ENCODE measurements at regions not wholly inside any gene's neighbourhood (a gene's known extent, or its start where the extent isn't known, plus 50 kb on each side); places are given as distances from the start of the nearest gene placed in this dataset.

DNA sequence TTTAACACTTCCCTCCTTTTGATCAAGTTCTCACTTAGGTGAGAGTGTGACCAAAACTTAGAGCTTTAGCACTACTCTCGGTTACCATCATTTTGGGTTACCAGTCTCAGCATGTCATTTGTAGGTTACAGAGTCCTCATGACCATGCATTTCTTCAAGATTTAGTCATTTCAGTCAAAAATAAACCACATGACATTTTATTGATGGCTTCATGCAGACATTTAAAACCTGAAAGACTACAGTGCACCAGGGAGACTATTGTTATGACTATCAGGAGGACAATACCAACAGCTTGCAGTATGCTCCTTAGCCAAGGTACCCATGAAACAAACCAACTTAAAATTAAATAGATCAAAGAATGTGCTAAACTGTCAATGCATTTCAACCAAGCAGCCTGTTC is 498.1 kb upstream of the FSTL5 start:
- no peak for FAIRE-seq
- no peak for DNase-seq (ENCODE audit: insufficient read length, low spot score)

DNA sequence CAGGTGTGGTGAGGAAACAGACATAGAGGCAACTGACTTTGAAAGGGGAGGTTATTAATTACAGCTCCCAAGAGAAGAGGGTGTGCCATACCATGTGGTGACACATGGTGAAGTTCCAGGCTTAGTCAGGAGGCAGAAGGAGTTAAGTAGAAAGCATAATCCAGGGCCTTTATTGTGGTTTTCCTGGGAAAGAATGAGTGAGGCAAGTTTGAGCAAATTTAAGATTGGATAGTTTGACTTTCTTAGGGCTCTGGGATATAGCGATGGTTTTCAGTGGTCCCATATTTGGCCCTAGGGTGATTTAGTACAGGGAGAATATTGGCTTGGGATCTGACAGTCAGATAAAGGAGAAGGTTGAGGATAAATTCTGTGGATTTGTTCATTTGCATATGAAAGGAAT is 495.9 kb upstream of the FSTL5 start:
- DNase-seq (ENCODE audit: insufficient read length, low spot score): no peak
- no peak for FAIRE-seq

DNA sequence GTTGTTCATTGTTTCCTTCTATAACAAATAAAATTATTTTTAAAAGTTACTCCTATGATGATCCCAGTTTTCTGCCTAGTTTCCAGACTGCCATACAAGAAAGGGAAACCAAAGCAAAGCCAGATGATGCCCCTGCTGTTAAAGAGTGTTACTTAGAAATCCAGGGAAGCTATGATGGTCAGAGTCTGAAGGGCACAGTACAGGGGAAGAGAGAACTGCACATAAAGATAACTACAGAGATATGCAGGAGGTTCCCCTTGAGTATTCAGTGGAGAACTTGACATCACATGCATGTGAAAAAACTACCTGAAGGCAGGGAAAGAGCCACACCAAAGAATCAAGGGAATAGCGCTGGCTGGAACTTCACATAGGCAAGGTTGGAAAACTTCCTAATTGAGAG is 494.2 kb upstream of the FSTL5 start:
- FAIRE-seq: no peak

DNA sequence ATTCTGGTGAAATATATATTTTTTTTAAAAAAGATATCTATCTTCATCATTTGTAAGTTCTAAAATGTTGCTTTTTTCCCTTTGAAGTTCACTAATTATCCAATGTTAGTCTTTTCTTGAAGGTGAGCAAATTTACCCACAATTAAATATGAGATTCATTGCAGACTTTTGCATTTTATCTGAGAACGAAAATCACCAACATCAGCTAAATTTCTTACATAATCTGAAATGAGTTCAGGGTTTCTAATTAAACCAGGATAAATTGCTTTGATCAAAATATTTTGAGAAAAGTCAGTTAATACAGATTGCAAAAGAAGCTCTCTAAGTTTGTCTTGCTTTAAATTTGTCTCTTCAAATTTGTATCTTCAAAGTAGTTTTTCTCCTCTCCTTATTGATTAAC is 486.4 kb upstream of the FSTL5 start:
- DNase-seq (ENCODE audit: insufficient read length, low spot score) (no peak), FAIRE-seq (no peak)

More for the DNA sequence above, 494.2 kb upstream of the FSTL5 start:
- DNase-seq (ENCODE audit: insufficient read length, low spot score): no peak

DNA sequence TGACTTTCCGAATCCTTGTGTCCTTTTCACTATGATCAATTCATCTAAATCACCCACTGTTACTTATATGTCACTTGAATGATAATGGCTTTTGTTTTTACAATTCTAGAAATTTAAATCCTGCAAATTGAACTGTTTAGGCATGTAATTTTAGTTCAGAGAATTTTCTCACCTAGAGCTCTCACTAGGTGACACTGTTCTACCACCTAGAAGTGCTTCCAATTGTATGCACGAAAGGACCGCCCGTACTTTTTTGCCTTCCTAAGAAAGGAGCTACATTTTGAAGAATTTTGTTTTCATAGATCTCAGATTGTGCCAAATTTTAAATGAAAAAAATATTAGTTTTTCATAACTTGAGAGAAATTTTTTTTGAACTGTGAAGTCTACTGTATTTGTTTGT is 481.6 kb upstream of the FSTL5 start:
- DNase-seq (ENCODE audit: insufficient read length, low spot score) (peak; percentile 5), FAIRE-seq (no peak)

DNA sequence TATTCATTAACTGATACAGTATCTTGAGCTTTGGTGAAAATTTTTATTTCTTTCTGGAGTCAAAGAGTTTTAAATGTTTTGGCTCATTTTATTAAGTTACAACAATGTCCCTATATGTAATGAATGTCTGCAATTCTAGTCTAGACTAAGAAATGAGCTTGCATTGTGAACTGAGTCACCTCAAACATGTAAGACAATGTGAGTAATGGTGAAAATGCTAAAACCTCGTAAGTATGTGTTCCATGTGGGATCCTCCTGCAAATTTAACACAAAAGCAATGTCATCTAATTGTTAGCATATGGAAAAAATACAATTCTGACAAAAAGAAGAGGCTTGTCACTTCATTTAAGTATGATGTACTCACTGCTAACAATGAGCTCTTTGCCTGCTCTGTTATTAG is 480.5 kb upstream of the FSTL5 start:
- FAIRE-seq (no peak), DNase-seq (ENCODE audit: insufficient read length, low spot score) (no peak)

DNA sequence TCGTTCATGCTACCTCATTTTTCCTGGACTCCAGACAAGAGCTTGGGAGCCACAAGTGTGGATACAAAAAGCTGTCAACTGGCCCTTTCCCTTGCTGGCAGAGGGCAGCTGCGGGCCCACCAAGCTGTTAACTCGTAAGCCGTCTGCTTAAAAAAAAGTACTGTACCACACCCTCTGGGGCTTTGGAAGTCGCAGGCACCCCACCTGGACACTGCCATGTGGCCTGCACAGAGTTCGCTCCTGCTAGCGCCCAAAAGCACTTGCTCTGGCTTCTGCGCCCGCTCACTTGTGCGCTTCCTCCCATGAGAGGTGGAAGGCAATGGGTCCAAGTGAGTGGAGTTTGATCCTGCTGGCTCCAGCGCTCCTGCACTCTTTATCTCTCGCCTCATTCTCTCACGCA is 476.4 kb upstream of the FSTL5 start:
- no peak for FAIRE-seq
- DNase-seq (ENCODE audit: insufficient read length, low spot score): no peak

DNA sequence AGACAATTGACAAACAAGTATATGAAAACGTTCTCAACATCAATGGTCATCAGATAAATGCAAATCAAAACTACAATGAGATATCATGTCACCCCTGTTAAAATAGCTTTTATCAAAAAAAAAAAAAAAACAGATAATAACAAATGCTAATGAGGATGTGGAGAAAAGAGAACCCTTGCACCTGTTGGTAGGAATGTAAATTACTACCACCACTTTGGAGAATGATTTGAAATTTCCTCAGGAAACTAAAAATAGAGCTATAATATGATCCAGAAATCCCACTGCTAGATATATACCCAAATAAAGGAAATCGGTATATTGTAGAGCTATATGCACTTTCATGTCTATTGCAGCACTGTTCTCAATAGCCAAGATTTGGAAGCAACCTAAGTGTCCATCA is 470.6 kb upstream of the FSTL5 start:
- FAIRE-seq: no peak

DNA sequence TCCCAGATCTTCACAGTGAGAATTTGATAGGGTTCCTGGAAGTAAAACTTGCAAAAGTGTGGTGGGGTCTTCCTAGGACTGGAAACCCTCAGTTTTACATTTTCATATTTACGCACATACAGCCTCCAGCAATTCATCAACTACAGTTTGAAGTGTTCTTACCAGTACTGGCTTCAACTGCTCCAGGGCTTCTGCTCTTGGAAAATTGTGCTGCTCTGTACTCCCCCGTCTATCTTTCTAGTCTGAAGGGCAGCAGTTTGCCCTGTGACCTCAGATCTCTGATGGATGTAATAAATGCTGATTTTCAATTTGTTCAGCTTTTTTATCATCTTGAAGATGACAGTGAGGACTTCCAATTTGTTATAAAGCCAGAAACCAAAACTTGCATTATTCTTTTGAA is 458.9 kb upstream of the FSTL5 start:
- no peak for DNase-seq (ENCODE audit: insufficient read length, low spot score)
- no peak for FAIRE-seq

More for the DNA sequence above, 470.6 kb upstream of the FSTL5 start:
- DNase-seq (ENCODE audit: insufficient read length, low spot score): no peak

DNA sequence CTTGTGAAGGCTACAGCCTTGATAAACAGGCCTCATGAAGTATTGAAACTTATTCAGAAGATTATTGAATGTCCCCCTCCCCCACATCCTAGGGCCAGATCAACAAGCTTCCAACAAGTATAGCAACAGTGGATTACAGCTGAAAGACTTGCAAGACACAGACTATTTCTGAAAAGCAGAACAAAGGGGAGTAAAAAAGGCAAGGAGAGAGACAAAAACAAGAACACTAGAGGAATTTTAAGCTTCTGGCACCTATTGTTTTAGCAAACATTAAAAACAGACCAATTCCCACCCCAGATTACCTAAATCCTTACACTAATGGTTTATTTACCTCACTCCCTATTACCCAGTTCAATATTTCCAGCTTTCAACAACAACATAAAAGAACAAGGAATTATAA is 446.3 kb upstream of the FSTL5 start:
- no peak for DNase-seq (ENCODE audit: insufficient read length, low spot score)
- no peak for FAIRE-seq

DNA sequence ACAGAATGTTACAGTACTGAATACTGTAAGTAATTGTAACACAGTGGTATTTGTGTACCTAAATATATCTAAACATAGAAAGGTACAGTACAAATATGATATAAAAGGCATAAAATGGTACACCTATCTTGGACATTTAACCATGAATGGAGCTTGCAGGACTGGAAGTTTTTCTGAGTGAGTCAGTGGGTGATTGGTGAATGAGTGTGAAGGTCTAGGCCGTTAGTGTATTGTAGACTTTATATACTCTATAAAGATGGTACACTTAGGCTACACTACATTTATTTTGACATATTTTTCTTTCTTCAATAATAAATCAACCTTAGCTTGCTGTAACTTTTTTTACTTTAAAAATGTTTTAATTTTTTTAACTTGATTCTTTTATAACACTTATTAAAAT is 422.5 kb upstream of the FSTL5 start:
- no peak for FAIRE-seq

DNA sequence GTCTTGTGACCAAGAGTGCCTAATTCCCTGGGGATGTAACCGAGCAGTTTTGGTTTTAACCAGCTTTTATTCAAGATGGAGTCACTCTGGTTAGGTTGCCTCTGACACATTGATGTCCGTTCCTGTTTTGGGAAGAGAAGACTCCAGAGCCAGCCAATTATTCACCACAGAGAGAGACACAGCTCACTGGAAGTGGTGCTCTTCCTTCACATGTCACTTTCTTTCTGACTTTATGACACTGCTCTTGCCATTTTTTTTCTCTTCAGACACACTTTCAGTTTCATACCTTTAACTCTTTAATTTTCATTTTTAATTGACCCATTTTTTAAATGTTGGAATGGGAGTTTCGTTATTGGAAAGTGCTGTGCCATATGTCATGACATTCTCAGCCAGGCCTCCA is 418.4 kb upstream of the FSTL5 start:
- DNase-seq (ENCODE audit: insufficient read length, low spot score) (no peak), FAIRE-seq (no peak)

More for the DNA sequence above, 422.5 kb upstream of the FSTL5 start:
- no peak for DNase-seq (ENCODE audit: insufficient read length, low spot score)

DNA sequence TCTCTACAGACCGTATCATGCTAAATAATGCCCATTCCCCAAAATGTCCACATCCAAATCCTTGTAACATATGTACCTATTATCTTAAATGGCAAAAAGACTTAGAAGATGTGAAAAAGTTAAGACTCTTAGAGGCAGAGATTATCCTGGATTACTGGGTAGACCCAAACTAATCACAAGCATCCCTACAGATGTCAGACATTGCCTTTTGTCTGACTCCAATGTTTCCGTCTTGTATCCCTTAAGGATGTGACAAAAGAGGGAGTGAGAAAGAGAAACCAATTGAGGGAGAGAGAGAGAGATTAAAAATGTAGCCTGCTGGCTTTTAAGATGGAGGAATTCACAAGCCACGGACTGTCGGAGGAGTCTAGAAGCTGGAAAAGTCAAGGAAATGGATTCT is 401.9 kb upstream of the FSTL5 start:
- DNase-seq (ENCODE audit: insufficient read length, low spot score): no peak
- FAIRE-seq: no peak

DNA sequence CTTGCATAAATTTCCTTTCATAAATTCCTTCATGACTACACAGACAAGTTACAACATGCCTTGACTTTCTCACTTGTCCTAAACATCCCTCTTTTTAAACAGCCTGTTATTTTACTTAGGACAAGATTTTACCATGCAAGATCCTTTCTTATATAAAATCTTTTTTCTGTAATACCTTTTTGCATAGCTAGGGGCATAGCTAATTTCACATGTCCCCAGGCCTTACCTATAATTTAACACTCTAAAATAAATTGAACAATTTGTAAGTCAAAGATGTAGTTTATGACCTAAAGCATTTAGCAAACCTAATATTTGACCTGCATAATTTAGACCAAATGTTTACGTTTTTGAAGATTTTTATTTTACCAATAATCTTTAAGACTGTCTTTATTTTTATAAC is 396.3 kb upstream of the FSTL5 start:
- FAIRE-seq (no peak), DNase-seq (ENCODE audit: insufficient read length, low spot score) (no peak)

DNA sequence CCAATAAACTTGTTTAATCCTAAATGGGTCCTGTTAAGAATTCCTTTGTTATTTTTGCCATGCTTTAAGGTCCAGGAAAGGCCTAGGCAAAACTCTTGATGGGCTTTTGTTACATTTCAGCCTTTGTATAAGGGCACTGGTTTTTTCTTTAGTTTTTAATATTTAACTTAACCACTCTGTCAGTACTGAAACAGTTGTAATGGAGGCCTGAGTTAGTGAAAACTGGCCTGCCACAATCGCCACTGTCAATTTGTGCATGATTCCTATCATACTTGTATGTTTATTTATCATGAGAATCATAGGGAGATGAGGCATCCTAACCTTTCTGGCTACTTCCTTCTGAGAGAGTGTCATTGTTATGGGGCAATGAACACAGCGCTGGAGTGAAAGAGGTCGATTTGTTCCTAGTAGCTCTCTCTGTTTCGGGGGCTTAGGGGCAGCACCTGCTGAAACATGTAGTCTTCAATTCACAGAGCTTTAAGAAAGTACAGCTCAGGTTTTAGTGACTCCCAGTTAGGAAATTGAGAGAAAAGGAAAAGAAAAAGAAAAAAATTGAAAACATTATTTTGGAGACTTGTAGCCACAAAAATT is 393.8 kb upstream of the FSTL5 start:
- FAIRE-seq (no peak), DNase-seq (ENCODE audit: insufficient read length, low spot score) (no peak)

DNA sequence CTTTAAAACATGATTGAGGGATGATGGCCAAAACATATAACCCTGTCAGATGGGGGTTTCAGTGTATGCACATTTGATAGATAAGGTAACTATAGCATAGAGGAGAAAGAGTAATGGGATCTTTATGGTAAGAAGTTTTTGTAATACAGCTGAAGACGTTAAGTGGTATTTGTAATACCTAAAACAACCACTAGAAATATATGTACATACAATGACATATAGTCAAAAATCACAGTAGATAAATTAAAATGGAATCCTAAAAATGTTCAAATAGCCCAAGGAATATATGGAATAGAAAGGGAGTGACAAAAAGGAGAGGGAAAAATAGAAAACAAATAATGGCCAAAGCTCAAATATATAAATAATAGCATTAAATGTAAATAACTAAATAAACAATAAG is 371.3 kb upstream of the FSTL5 start:
- DNase-seq (ENCODE audit: insufficient read length, low spot score) (no peak), FAIRE-seq (no peak)

DNA sequence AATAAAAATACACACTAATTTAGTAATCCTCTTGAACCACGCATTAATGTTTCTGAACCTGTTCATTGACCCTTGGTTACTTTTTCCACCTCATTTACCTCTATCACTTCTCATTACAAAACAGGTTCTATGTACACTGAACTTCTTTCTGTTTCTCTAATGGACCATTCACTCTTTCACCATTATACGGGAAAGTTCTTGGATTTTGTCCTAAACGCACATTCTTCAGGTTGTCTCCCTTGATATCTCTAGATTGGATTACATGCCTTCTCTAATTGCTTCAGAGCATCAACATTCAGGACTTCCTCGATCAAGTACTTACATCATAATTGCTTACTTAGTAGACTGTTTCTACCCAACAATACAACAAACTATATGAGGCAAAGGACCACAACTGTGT is 359.4 kb upstream of the FSTL5 start:
- DNase-seq (ENCODE audit: insufficient read length, low spot score) (no peak), FAIRE-seq (no peak)

DNA sequence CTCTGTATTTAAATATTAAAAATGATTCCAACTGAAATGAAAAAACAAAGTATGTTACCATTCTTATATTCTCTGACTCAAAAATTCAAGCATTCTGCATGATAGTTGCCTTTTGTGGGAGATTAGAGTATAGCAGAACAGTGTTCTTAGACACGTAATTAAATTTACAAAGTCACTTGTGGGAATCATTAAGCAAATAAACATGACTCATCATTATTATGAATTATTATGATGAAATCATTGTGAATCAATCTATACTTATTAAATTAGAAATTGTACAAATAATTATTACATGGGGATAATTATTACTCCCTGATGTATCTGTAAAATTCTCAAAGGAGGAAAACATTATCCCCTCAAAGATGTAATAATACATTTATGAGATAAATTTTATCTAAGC is 358.9 kb upstream of the FSTL5 start:
- no peak for FAIRE-seq
- DNase-seq (ENCODE audit: insufficient read length, low spot score): no peak

DNA sequence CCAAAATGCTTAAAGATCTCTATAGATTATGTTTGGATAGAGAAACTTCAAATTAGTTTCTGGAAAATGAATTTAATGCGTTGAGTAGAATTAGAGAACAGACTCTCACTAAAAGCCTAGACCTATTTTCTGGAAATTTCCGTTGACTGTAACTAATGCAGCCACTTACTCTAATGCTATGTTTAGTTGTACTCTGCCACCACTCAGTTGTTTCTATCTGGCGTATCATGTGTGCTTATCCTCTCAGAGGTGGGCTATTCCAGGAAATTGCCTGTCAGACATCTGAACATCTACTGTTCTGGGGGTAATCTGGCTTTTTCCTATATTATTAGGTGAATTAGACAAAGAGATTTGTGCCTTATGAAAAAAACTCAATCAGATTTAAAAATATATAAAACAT is 347.1 kb upstream of the FSTL5 start:
- DNase-seq (ENCODE audit: insufficient read length, low spot score) (no peak), FAIRE-seq (no peak)

DNA sequence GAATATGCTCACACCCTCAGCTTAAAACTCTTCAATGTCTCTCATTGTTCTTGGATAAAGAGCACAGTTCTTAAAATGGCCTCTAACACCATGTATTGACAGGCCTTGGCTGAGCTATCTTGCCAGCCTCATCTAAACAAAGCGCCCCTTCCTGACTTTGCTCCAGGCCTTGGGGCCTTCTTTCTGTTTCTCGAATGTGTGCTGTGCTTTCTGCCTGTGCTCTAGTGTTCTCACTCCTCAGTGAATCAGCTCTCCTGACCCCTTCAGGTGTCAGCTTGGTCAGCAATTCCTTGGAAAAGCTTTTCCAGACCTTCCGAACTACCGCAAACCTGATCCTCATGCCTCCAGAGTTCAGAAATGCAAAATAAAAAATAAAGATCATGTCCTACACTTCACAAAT is 346.3 kb upstream of the FSTL5 start:
- DNase-seq (ENCODE audit: insufficient read length, low spot score): no peak
- no peak for FAIRE-seq

DNA sequence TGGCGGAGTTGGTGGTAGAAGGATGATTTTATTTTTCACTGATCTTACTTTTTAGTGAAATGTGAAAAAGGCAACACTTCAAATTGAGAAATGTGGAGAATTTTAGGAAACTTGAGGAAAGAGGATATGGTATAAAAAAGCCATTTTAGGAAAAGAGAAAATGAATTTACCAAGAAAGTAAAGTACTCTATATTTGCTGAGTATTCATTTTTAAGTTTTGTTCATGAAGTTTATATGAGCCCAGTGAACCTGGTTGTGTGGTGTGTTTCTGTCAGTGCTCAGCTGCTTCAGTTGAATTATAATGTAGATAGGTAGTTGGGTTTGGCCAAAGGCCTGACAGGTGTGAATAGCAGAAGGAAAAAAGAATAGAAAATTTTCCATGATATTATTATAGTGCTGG is 345.5 kb upstream of the FSTL5 start:
- DNase-seq (ENCODE audit: insufficient read length, low spot score) (no peak), FAIRE-seq (no peak)

DNA sequence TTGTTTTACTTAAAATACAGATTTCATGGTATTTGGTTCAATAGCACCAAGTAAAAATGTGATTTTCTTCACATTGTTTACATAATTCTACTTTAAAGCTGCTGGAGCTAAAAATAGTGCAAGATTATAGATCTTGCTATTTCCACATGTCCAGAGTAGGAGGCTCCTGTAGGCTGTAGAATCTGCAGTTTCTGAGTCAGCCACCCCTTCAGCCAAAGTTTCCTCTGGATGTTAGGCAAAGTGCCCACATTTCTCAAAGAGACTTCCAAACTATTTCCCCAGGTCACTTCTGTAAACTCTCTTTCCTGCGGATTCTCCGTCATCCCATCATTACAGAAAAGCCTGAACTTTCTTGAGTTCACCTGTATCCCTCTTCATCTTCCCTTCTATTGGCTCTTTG is 342.5 kb upstream of the FSTL5 start:
- FAIRE-seq: no peak
- no peak for DNase-seq (ENCODE audit: insufficient read length, low spot score)

DNA sequence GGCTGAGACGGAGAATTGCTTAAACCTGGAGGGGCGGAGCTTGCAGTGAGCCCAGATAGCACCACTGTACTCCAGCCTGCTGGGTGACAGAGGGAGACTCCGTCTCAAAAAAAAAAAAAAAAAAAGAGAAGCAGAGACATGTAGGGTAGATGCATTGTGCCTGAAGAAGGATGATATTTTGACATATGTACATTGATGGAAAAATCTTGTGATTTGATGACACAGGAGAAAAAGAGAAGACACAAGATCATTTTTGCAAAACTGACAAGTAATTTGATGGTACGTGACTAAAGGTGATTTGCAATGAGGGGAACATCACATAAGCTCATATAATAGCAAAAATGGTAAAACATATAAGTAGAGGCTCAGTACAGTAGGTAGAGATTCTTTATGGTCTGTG is 340.1 kb upstream of the FSTL5 start:
- no peak for FAIRE-seq

DNA sequence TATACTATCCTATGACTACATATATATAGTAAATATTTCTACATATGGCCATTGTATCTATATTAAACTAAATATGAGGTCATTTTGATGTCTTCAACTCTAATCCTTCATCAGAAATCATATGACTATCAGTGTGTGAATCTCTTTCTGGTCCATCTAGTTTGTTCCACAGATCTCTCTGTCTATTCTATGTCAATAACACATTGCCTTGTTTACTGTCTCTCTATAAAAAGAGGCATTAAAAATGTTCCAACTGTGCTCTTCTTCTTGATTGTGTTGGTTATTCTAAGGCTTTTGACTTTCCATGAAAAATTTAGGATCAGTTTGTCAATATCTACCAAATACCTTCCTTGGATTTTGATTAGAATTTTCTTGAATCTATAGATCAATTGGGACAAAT is 338.3 kb upstream of the FSTL5 start:
- DNase-seq (ENCODE audit: insufficient read length, low spot score): no peak
- no peak for FAIRE-seq

More for the DNA sequence above, 340.1 kb upstream of the FSTL5 start:
- DNase-seq (ENCODE audit: insufficient read length, low spot score): no peak

Measured in HTR-8/SVneo (cell line).